T-cell (primary cell): ENCODE measurements at regions not wholly inside any gene's neighbourhood (a gene's known extent, or its start where the extent isn't known, plus 50 kb on each side); places are given as distances from the start of the nearest gene placed in this dataset.

Experiments
- ATAC-seq, 4 experiments: fragments of 200-7000 bp in 3 of 4; fragments of 150-1000 bp in 1 of 4; cut with Tn5 transposase; replicated peaks in 1 of 4; 1 replicate in 3 of 4; 2 replicates in 1 of 4; pipeline ENCODE4 v1.10.0; 2021; ENCODE audit warnings: moderate library complexity in 3 of 4, mild to moderate bottlenecking in 2 of 4, moderate number of reproducible peaks in 1 of 4
- CTCF ChIA-PET, 2 donors: fragments of 300-600 bp; sonication (Branson Sonifier 250); formaldehyde crosslinking; loops; one replicate each; lab custom pipeline; 2022; ENCODE audit warnings: antibody characterized with exemption in 2 of 2; lab: Charles Lee
- POLR2A ChIA-PET, 2 donors: fragments of 300-600 bp; sonication (Branson Sonifier 250); formaldehyde crosslinking; loops; one replicate each; lab custom pipeline; 2022; ENCODE audit warnings: antibody characterized with exemption in 2 of 2; lab: Charles Lee
- DNase-seq, 35 experiments: peaks; one replicate each; pipeline versions ENCODE4 v3.0.0 to v3.0.0-alpha.2; 2013 to 2023
- H3K27ac ChIP-seq: one replicate; pipeline ENCODE4 v1.5.1; 2013; ENCODE audit warnings: low read length
- H3K27me3 ChIP-seq, 2 experiments: replicated peaks in 1 of 2; 1 replicate in 1 of 2; 2 replicates in 1 of 2; pipeline versions ENCODE4 v1.6.1 to v1.7.0; 2013; ENCODE audit warnings: low read length in 1 of 2, mixed read lengths in 1 of 2; ENCODE audit not compliant: control insufficient read depth in 2 of 2, insufficient read depth in 2 of 2; ENCODE audit errors: extremely low read depth in 1 of 2
- H3K36me3 ChIP-seq, 2 donors: 1 replicate in 1 of 2; 2 replicates in 1 of 2; pipeline versions ENCODE4 v1.6.1 to v1.7.0; 2013; ENCODE audit warnings: low read length in 1 of 2; ENCODE audit not compliant: control insufficient read depth in 2 of 2, insufficient read depth in 1 of 2; ENCODE audit errors: extremely low read depth in 1 of 2
- H3K4me1 ChIP-seq, 2 experiments: 1 replicate in 1 of 2; 2 replicates in 1 of 2; pipeline versions ENCODE4 v1.6.1 to v1.7.0; 2013; ENCODE audit warnings: low read length in 2 of 2, mixed read lengths in 1 of 2; ENCODE audit not compliant: insufficient read depth in 2 of 2, control insufficient read depth in 1 of 2; ENCODE audit errors: extremely low read depth in 1 of 2
- H3K4me3 ChIP-seq, 2 donors: 1 replicate in 1 of 2; 2 replicates in 1 of 2; pipeline versions ENCODE4 v1.5.1 to v1.7.0; 2013; ENCODE audit warnings: mild to moderate bottlenecking in 2 of 2, low read length in 1 of 2, moderate library complexity in 1 of 2; ENCODE audit not compliant: control insufficient read depth in 1 of 2; ENCODE audit errors: extremely low read depth in 1 of 2
- H3K9me3 ChIP-seq: 2 replicates; pipeline ENCODE4 v1.7.0; 2013
- H3K27ac Mint-ChIP-seq, 2 donors: one replicate each; pipeline ENCODE4 v1.8.0; 2020 to 2021; ENCODE audit warnings: mild to moderate bottlenecking in 2 of 2, mixed read lengths in 2 of 2
- H3K27me3 Mint-ChIP-seq, 2 donors: one replicate each; pipeline ENCODE4 v1.8.0; 2021 to 2022; ENCODE audit warnings: mixed read lengths in 2 of 2
- H3K36me3 Mint-ChIP-seq: one replicate; pipeline ENCODE4 v1.8.0; 2021; ENCODE audit warnings: mixed read lengths
- H3K4me1 Mint-ChIP-seq, 3 donors: one replicate each; pipeline ENCODE4 v1.8.0; 2020 to 2022; ENCODE audit warnings: mixed read lengths in 3 of 3, mild to moderate bottlenecking in 1 of 3
- H3K4me3 Mint-ChIP-seq, 3 donors: one replicate each; pipeline ENCODE4 v1.8.0; 2020 to 2022; ENCODE audit warnings: mild to moderate bottlenecking in 3 of 3, mixed read lengths in 3 of 3, moderate library complexity in 3 of 3
- H3K9me3 Mint-ChIP-seq, 3 donors: one replicate each; pipeline ENCODE4 v1.8.0; 2020 to 2022; ENCODE audit warnings: mixed read lengths in 3 of 3
- WGBS: methylation state at CpG from one replicate; pipeline ENCODE4 v1.1.5; 2013; ENCODE audit warnings: missing lambda C conversion rate; ENCODE audit not compliant: insufficient coverage; 5-methylcytosine and 5-hydroxymethylcytosine counted together

- Mint-ChIP-seq H3K4me3 (no peak overlapping the region), H3K27ac (no peak overlapping the region), H3K36me3 (no peaks in the 10 kb centered on the region), H3K4me1 (no peaks in the 10 kb centered on the region), H3K27me3 (peaks cover 0 to 4% of the 10 kb centered on the region in 2 donors), H3K9me3 (peaks cover 0 to 3% (median 0%) of the 10 kb centered on the region in 3 donors)
- no peaks in the 10 kb centered on the region for H3K27me3 ChIP-seq
- H3K36me3 ChIP-seq, result no peaks in the 10 kb centered on the region
- WGBS, result no CpG with 5 or more reads among the region's 1 CpG
- no peaks in the 10 kb centered on the region for H3K9me3 ChIP-seq
- no peaks in the 10 kb centered on the region for H3K4me1 ChIP-seq
- ChIA-PET CTCF (no interaction called here), POLR2A (no interaction called here)
- no peak for ATAC-seq
- no peak overlapping the region for H3K27ac ChIP-seq
- DNase-seq, result no peak
- no peak overlapping the region for H3K4me3 ChIP-seq
These were observed 134.0 kb upstream of the EGFLAM start for GRCh38 chr5:38124321-38124720.

GRCh38 chr5:38121420-38121819 lies 136.9 kb upstream of the EGFLAM start:
- no CpG with 5 or more reads among the region's 2 CpGs for WGBS
- H3K36me3 ChIP-seq, result no peaks in the 10 kb centered on the region
- POLR2A ChIA-PET, result no interaction called here
- Mint-ChIP-seq H3K9me3 (peaks cover 0 to 3% (median 0%) of the 10 kb centered on the region in 3 donors), H3K36me3 (no peaks in the 10 kb centered on the region), H3K4me1 (no peaks in the 10 kb centered on the region), H3K4me3 (no peak overlapping the region), H3K27me3 (peaks cover 0 to 5% of the 10 kb centered on the region in 2 donors), H3K27ac (no peak overlapping the region)
- no peaks in the 10 kb centered on the region for H3K27me3 ChIP-seq
- CTCF ChIA-PET, result no interaction called here
- no peak overlapping the region for H3K27ac ChIP-seq
- H3K9me3 ChIP-seq, result no peaks in the 10 kb centered on the region
- DNase-seq (no peak), ATAC-seq (no peak)
- H3K4me3 ChIP-seq, result no peak overlapping the region
- no peaks in the 10 kb centered on the region for H3K4me1 ChIP-seq

- ChIA-PET POLR2A (no interaction called here), CTCF (no interaction called here)
- DNase-seq, result no peak
- Histone ChIP-seq H3K9me3 (no peaks in the 10 kb centered on the region), H3K27me3 (no peaks in the 10 kb centered on the region), H3K4me3 (no peak overlapping the region), H3K27ac (no peak overlapping the region), H3K36me3 (no peaks in the 10 kb centered on the region), H3K4me1 (no peaks in the 10 kb centered on the region)
- H3K4me3 Mint-ChIP-seq, result no peak overlapping the region
- H3K9me3 Mint-ChIP-seq, result peaks cover 0 to 3% (median 0%) of the 10 kb centered on the region in 3 donors
- WGBS, result 79% methylated on average over 2 of the region's 3 CpGs
- no peaks in the 10 kb centered on the region for H3K36me3 Mint-ChIP-seq
- H3K27ac Mint-ChIP-seq, result no peak overlapping the region
- no peaks in the 10 kb centered on the region for H3K4me1 Mint-ChIP-seq
- ATAC-seq, result no peak
- peaks cover 0 to 5% of the 10 kb centered on the region in 2 donors for H3K27me3 Mint-ChIP-seq
These were observed 138.5 kb upstream of the EGFLAM start for GRCh38 chr5:38119836-38120235.

GRCh38 chr5:38117784-38118479 lies 140.4 kb upstream of the EGFLAM start:
- Histone ChIP-seq H3K9me3 (no peaks in the 10 kb centered on the region), H3K27ac (no peak overlapping the region), H3K36me3 (no peaks in the 10 kb centered on the region), H3K4me3 (no peak overlapping the region), H3K4me1 (no peaks in the 10 kb centered on the region), H3K27me3 (no peaks in the 10 kb centered on the region)
- 80% methylated on average over 2 of the region's 5 CpGs for WGBS
- Mint-ChIP-seq H3K4me1 (no peaks in the 10 kb centered on the region), H3K27ac (no peak overlapping the region), H3K4me3 (no peak overlapping the region), H3K9me3 (peaks cover 0 to 3% (median 0%) of the 10 kb centered on the region in 3 donors), H3K27me3 (peaks cover 0 to 5% of the 10 kb centered on the region in 2 donors), H3K36me3 (no peaks in the 10 kb centered on the region)
- ATAC-seq (no peak), DNase-seq (no peak)
- CTCF ChIA-PET, result no interaction called here
- POLR2A ChIA-PET, result no interaction called here

- ChIA-PET POLR2A (interaction anchor here in 1 of 2 donors (0.6 to 0.7 kb wide), 3 partner anchors 251 to 1727 kb away, joined by 3 to 6 read pairs (median 4); no protein-coding TSS in a partner anchor), CTCF (interaction anchor here in 1 of 2 donors (0.6 kb wide), 1 partner anchor 23 kb away, joined by 3 read pairs; no protein-coding TSS in a partner anchor)
- no peaks in the 10 kb centered on the region for H3K9me3 ChIP-seq
- Mint-ChIP-seq H3K4me1 (no peaks in the 10 kb centered on the region), H3K27me3 (peaks cover 0 to 5% of the 10 kb centered on the region in 2 donors), H3K9me3 (no peaks in the 10 kb centered on the region), H3K4me3 (no peak overlapping the region), H3K27ac (no peak overlapping the region), H3K36me3 (no peaks in the 10 kb centered on the region)
- no peaks in the 10 kb centered on the region for H3K27me3 ChIP-seq
- H3K4me1 ChIP-seq, result no peaks in the 10 kb centered on the region
- no peak overlapping the region for H3K4me3 ChIP-seq
- no peak overlapping the region for H3K27ac ChIP-seq
- ATAC-seq, result no peak
- H3K36me3 ChIP-seq, result no peaks in the 10 kb centered on the region
- DNase-seq, result no peak
- WGBS, result 60% methylated on average over 1 of the region's 2 CpGs
These were observed 143.0 kb upstream of the EGFLAM start for GRCh38 chr5:38115318-38115827.

GRCh38 chr5:38113880-38114279 lies 144.5 kb upstream of the EGFLAM start:
- no peaks in the 10 kb centered on the region for H3K27me3 Mint-ChIP-seq
- no peaks in the 10 kb centered on the region for H3K36me3 ChIP-seq
- DNase-seq (no peak), ATAC-seq (no peak)
- no peaks in the 10 kb centered on the region for H3K4me1 Mint-ChIP-seq
- H3K27ac Mint-ChIP-seq, result no peak overlapping the region
- H3K9me3 Mint-ChIP-seq, result no peaks in the 10 kb centered on the region
- ChIA-PET CTCF (no interaction called here), POLR2A (no interaction called here)
- no peaks in the 10 kb centered on the region for H3K9me3 ChIP-seq
- H3K27ac ChIP-seq, result no peak overlapping the region
- no peak overlapping the region for H3K4me3 ChIP-seq
- H3K27me3 ChIP-seq, result no peaks in the 10 kb centered on the region
- 100% methylated on average over 1 of the region's 1 CpG for WGBS
- H3K4me1 ChIP-seq, result no peaks in the 10 kb centered on the region
- H3K4me3 Mint-ChIP-seq, result no peak overlapping the region
- H3K36me3 Mint-ChIP-seq, result no peaks in the 10 kb centered on the region
